Right lobe of liver (tissue), 6 donors: ENCODE measurements at regions not wholly inside any gene's neighbourhood (a gene's known extent, or its start where the extent isn't known, plus 50 kb on each side); places are given as distances from the start of the nearest gene placed in this dataset.

Experiments
- ATAC-seq, 4 donors: fragments of 200-7000 bp; cut with Tn5 transposase; one replicate each; pipeline ENCODE4 v1.9.1; 2020; ENCODE audit warnings: mild to moderate bottlenecking in 4 of 4, moderate library complexity in 4 of 4
- DNase-seq, 3 donors: peaks; one replicate each; pipeline ENCODE4 v3.0.0-alpha.2; 2020
- H3K27ac ChIP-seq, 3 donors: fragments of 200-600 bp; one replicate each; pipeline ENCODE4 v1.8.0; 2022
- H3K27me3 ChIP-seq, 2 donors: fragments of 200-600 bp; one replicate each; pipeline ENCODE4 v1.8.0; 2022
- H3K36me3 ChIP-seq, 4 donors: fragments of 200-600 bp; sonication (generic) in 1 of 4; one replicate each; pipeline versions ENCODE4 v1.5.1 to v1.8.0; 2017 to 2022; ENCODE audit warnings: control low read depth in 1 of 4
- H3K4me1 ChIP-seq, 4 donors: fragments of 200-600 bp; sonication (generic) in 1 of 4; one replicate each; pipeline versions ENCODE4 v1.5.1 to v1.8.0; 2017 to 2022; ENCODE audit warnings: control low read depth in 1 of 4
- H3K4me3 ChIP-seq, 3 donors: fragments of 200-600 bp; one replicate each; pipeline ENCODE4 v1.8.0; 2022
- H3K9me3 ChIP-seq, 4 donors: fragments of 200-600 bp; sonication (generic) in 1 of 4; one replicate each; pipeline versions ENCODE4 v1.5.1 to v1.8.0; 2017 to 2022; ENCODE audit warnings: control low read depth in 1 of 4
- POLR2A ChIP-seq: fragments of 450-650 bp; IDR thresholded peaks from one replicate; pipeline ENCODE4 v1.6.1; 2017; ENCODE audit warnings: antibody characterized with exemption, mild to moderate bottlenecking
- WGBS: methylation state at CpG from one replicate; pipeline ENCODE4 v1.1.6; 2018; ENCODE audit warnings: low coverage, low lambda C conversion rate; ENCODE audit not compliant: insufficient coverage; ENCODE audit errors: missing lambda C conversion rate; 5-methylcytosine and 5-hydroxymethylcytosine counted together
- intact Hi-C, 2 donors: fragments of 100-400 bp; cut with DNase I; formaldehyde crosslinking; loops; one replicate each; pipeline versions ENCODE4 v1.11.2 to v1.14.1; 2022
- TF ChIP-seq, protein P1 (sequence below), 4 donors: fragments of 200-600 bp in 3 of 4; fragments of 450-650 bp in 1 of 4; IDR thresholded peaks; one replicate each; pipeline versions ENCODE4 v1.5.1 to v1.8.0; 2016 to 2022; ENCODE audit warnings: antibody characterized with exemption in 4 of 4, mild to moderate bottlenecking in 2 of 4
- donor health status: DM: no; HTN: yes; CAD: no.
- donor health status: DM: no; HTN: no; CAD: no.
- donor health status: DM: no; HTN: no; CAD: no.
- donor health status: DM: no; HTN: yes; CAD: no.
- donor health status: DM: no; HTN: yes; CAD: no.

DNA sequence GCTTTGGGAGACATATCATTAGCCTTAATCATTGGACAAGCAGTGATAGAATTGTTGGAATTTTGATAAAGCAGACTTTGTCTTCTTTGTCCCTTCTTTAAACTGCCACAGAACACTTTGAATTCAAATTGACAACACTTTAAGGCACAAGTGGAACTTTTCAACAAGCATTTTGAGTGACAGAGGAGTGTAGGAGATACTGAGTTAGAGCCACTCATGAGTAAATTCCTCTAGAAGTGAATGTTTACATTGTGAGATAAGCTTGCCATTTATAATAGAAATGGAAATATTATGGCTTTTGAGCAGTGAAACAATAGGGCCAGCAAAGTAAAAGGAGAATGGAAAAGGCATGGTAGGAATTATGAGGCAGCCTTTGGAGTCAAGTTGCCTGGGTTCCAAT is 515.8 kb downstream of the SLITRK6 start:
- DNase-seq (no peak), ATAC-seq (no peak)
- no peaks in the 10 kb centered on the region for H3K4me1 ChIP-seq
- H3K27ac ChIP-seq: no peak overlapping the region
- no peaks in the 10 kb centered on the region for H3K36me3 ChIP-seq
- H3K4me3 ChIP-seq: no peak overlapping the region
- no peaks in the 10 kb centered on the region for H3K9me3 ChIP-seq
- no peaks in the 10 kb centered on the region for H3K27me3 ChIP-seq
- intact Hi-C loops: no loop called here
- TF ChIP-seq POLR2A: no peak
- TF ChIP-seq, protein P1, sequence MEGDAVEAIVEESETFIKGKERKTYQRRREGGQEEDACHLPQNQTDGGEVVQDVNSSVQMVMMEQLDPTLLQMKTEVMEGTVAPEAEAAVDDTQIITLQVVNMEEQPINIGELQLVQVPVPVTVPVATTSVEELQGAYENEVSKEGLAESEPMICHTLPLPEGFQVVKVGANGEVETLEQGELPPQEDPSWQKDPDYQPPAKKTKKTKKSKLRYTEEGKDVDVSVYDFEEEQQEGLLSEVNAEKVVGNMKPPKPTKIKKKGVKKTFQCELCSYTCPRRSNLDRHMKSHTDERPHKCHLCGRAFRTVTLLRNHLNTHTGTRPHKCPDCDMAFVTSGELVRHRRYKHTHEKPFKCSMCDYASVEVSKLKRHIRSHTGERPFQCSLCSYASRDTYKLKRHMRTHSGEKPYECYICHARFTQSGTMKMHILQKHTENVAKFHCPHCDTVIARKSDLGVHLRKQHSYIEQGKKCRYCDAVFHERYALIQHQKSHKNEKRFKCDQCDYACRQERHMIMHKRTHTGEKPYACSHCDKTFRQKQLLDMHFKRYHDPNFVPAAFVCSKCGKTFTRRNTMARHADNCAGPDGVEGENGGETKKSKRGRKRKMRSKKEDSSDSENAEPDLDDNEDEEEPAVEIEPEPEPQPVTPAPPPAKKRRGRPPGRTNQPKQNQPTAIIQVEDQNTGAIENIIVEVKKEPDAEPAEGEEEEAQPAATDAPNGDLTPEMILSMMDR (IDR thresholded peaks at IDR 0.05): no peak

DNA sequence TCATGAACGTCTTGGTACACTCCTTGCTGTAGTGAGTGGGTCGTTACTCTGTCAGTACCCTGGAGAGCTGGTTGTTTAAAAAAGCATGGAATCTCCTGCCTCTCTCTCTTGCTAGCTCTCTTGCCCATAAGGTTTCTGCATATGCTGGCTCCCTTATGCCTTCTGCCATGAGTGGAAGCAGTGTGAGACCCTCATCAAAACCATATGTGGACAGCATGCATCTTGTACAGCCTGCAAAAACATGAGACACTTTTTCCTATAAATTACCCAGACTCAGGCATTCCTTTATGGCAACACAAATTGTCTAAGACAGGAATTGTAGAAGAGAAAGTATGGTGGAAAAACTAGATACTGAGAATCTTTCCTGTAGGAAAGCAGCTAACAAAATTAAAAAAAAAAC is 516.3 kb downstream of the SLITRK6 start:
- no peaks in the 10 kb centered on the region for H3K27me3 ChIP-seq
- WGBS: 13% methylated on average over 1 of the region's 2 CpGs
- no peaks in the 10 kb centered on the region for H3K36me3 ChIP-seq
- intact Hi-C loops: no loop called here
- H3K4me3 ChIP-seq: no peak overlapping the region
- DNase-seq (no peak), ATAC-seq (no peak)
- no peak overlapping the region for H3K27ac ChIP-seq
- no peaks in the 10 kb centered on the region for H3K9me3 ChIP-seq
- no peak for TF ChIP-seq POLR2A
- TF ChIP-seq, protein P1 (IDR thresholded peaks at IDR 0.05): no peak
- no peaks in the 10 kb centered on the region for H3K4me1 ChIP-seq

DNA sequence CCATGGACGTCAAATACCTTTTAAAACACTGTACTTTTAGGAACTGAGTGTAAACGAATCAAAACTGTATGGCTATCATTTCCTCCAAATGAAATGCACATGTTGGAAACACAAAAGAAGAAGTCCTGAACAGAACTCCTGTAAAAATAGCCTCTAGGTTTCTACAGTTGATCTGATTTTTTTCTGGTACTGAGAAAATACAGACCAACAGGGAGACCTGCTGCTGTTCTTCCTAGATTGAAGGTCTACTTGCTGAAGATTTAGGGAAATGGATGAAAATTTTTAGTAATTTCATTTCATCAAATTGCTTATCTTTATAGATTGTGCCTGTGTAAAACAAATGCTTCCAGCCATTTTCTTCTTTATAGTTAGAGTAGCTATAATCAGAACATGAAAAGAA is 520.4 kb downstream of the SLITRK6 start:
- 17% methylated on average over 2 of the region's 2 CpGs for WGBS
- TF ChIP-seq POLR2A: no peak
- TF ChIP-seq, protein P1 (IDR thresholded peaks at IDR 0.05): no peak
- intact Hi-C loops: no loop called here
- H3K36me3 ChIP-seq: no peaks in the 10 kb centered on the region
- H3K27ac ChIP-seq: no peak overlapping the region
- H3K9me3 ChIP-seq: no peaks in the 10 kb centered on the region
- DNase-seq: no peak
- ATAC-seq: no peak
- no peak overlapping the region for H3K4me3 ChIP-seq
- no peaks in the 10 kb centered on the region for H3K4me1 ChIP-seq
- no peaks in the 10 kb centered on the region for H3K27me3 ChIP-seq

DNA sequence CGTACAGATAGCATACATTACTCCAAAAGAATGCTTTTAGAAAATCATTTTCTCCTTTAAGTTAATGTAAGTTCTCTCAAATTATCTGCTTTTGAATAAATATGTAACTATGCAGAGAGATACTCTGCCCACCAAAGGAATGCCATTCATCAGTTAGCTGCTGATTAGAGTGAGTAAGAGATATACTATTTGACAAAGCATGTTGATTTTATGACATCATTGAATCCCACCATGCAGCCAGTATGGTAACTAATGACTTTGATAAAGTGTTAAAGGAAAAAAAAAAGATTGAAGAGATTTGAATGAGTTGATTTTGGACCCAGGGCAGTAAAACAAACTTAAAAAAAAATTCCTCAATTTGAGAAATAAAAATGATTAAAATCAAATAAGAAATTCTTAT is 521.5 kb downstream of the SLITRK6 start:
- 29% methylated on average over 1 of the region's 1 CpG for WGBS
- ATAC-seq: no peak
- H3K9me3 ChIP-seq: no peaks in the 10 kb centered on the region
- no peaks in the 10 kb centered on the region for H3K27me3 ChIP-seq
- intact Hi-C loops: no loop called here
- H3K4me3 ChIP-seq: no peak overlapping the region
- H3K36me3 ChIP-seq: no peaks in the 10 kb centered on the region
- TF ChIP-seq, protein P1 (IDR thresholded peaks at IDR 0.05): no peak
- TF ChIP-seq POLR2A: no peak
- H3K27ac ChIP-seq: no peak overlapping the region
- H3K4me1 ChIP-seq: no peaks in the 10 kb centered on the region
- no peak for DNase-seq

DNA sequence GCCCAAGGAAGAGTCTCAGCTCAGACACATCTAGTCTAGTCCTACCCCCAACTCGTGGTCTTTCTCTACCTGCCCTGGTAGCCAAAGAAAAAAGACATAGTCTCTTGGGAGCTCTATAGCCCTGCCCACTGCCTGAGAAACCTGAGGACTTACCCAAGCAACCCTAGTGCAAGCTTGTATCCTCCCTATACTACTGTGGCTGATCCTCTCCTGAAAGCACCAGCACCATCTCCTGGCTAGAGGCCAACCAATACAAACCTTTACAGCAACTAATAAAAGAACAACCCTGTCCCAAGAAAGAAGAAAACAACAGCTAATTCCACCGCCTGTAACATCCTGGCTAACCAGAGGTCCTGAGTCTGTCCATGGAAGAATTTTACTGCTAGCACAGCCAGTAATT is 532.4 kb downstream of the SLITRK6 start:
- intact Hi-C loops: no loop called here
- Histone ChIP-seq H3K36me3 (no peaks in the 10 kb centered on the region), H3K9me3 (no peaks in the 10 kb centered on the region), H3K4me1 (no peaks in the 10 kb centered on the region), H3K27me3 (no peaks in the 10 kb centered on the region), H3K27ac (no peak overlapping the region), H3K4me3 (no peak overlapping the region)
- 50% methylated on average over 1 of the region's 2 CpGs for WGBS
- no peak for DNase-seq
- TF ChIP-seq, protein P1 (IDR thresholded peaks at IDR 0.05): no peak
- no peak for TF ChIP-seq POLR2A
- no peak for ATAC-seq
